ENCODE measurements at regions not wholly inside any gene's neighbourhood (a gene's known extent, or its start where the extent isn't known, plus 50 kb on each side); places are given as distances from the start of the nearest gene placed in this dataset.

DNA sequence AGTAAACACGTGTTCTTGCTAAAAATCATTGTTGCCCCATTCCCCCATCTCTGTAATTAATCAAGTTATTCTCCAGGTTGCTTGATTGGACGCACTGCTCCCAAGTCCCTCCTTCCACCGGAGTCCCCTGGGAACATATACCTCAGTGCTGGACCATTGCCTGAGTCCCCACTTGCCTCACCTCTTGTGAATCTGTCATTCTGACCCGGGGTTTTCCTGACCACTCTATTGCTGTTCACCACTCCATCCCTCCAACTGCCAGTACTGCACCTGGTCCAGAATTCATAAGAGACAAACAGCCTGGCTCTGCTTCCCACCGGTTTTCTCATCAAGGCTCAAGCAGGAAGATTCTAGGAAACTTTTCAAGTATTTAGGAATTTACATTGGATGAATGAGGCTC is 555.9 kb downstream of the VRK1 start:
- no peak for DNase-seq (ENCODE audit: low spot score)

DNA sequence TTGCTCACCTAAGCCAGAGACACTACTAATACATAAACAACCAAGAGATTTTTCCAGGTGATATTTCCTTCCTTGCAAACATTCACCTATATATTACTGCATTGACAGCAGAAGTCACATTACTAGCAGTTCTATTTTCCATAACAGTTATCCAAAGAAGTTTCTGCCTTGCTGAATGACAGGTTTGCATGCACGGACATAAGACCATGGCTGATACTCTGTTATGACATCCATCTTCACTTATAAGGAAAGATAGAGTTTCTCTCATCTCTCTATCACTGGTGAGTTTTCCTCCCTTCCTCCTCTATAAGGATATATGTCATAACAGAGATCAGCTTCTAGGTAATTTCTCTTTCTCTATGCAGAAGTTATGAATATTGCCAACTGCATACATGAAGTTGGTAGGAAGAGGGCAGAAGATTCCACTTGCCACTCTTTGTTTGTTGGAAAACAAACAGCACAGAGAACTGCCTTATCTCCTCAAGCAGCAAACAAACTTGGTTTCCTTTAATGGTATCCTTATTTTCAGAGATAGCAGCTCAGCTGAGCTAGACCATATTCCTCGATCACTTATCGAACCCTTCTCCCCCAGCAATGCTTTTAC is 557.0 kb downstream of the VRK1 start:
- no peak for DNase-seq (ENCODE audit: low spot score)

GRCh38 chr14:97359341-97359740 is 562.2 kb downstream of the VRK1 start:
- DNase-seq (ENCODE audit: low spot score): no peak

- no peak for DNase-seq (ENCODE audit: low spot score)
Observed at GRCh38 chr14:97361181-97361580, 564.0 kb downstream of the VRK1 start.

DNA sequence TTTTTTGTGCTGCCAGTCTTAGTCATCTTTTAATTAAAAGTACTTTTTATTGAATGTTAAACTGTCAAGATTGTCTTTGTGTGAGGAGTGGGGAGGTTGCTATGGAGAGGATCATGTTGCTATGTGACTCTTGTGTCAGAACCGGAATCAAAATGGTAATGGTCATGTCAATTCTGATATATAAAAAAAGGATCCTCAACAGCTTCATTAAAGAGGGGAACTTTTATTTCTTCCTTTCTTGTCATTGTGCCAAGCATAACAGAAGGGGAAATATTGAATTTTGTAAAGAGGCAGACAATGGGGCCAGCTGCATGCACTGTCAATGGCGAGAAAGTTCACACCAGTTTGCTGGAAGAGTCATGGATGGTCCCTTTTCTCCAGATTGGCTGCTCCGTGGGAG is 564.8 kb downstream of the VRK1 start:
- no peak for DNase-seq (ENCODE audit: low spot score)

GRCh38 chr14:97366400-97366799 is 569.2 kb downstream of the VRK1 start:
- no peak for DNase-seq (ENCODE audit: low spot score)

GRCh38 chr14:97367278-97367677 is 570.1 kb downstream of the VRK1 start:
- no peak for DNase-seq (ENCODE audit: low spot score)

DNA sequence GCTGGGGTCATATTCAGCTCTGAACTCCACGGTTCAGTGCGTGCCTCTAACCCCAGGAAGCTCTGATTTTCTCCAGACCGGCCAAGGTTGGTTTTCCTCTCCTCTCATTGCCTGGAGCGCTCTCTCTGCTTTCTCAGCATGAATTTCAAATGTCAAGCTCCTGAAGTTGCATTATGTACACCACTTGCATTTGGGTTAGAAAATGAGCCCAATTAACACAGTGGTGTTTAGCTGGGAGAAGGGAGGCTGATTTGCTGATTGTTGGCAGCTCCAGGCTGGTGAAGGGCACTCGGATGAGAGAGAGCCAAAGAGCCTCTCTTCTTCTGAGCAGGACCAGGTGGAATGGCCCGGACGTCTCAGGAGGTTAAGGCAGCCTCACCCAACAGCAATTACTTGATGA is 570.9 kb downstream of the VRK1 start:
- no peak for DNase-seq (ENCODE audit: low spot score)

- DNase-seq (ENCODE audit: low spot score): no peak
Observed at GRCh38 chr14:97368900-97369564, 571.9 kb downstream of the VRK1 start.

DNA sequence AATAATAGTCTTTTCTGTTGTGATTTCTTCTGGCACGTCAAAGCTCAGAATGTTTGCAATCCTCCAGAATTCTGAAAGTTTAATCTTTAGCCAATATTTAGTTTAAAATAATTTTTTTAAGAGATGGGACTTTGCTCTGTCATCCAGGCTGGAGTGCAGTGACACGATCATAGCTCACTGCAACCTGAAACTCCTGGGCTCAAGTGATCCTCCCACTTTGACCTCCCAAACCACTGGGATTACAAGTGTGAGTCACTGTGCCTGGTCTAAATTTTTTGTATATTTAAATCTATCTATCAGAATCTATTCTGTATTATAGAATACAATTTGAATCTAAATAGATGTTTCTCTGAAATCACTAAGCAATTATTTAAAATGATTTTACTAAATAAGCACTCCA is 572.7 kb downstream of the VRK1 start:
- DNase-seq (ENCODE audit: low spot score): no peak

DNA sequence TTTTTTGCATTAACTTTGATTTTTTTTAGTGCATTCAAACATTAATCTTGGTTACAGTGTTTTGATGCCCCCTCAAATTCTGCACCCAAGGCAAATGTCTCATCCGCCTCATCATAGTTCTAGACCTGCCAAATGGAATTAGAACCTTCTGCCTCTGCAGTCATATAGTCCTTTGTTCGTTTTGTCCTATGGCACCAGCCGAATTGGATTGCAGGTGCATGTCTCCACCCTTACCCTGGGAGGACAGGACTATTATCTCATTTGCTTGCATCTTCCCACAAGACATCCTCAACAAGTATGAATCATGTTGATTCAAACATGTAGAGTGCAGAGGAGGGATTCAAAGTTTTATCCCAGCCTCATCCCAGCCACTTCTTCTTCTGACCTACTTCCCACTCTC is 579.1 kb downstream of the VRK1 start:
- DNase-seq (ENCODE audit: low spot score): no peak

GRCh38 chr14:97377550-97377949 is 580.4 kb downstream of the VRK1 start:
- DNase-seq (ENCODE audit: low spot score): no peak

GRCh38 chr14:97379091-97379531 is 581.9 kb downstream of the VRK1 start:
- no peak for DNase-seq (ENCODE audit: low spot score)

GRCh38 chr14:97380539-97380941 is 583.4 kb downstream of the VRK1 start:
- no peak for DNase-seq (ENCODE audit: low spot score)

DNA sequence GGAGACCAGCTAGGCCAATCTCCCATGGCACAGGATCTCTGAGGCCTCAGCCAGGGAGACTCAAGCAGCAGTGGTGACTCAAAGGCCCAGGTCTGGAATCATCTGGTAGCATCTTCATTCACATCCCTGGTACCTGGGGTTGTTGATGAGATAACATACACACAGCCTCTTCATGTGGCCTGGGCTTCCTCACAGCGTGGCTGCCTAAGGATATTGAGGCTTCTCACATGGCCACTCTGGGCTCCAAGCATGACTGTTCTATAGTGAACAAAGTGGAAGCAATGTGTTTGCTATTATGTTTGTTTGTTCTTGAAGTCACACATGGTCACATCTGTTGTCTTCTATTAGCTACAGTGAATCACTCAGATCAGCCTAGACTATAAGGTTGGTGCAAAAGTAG is 584.1 kb downstream of the VRK1 start:
- no peak for DNase-seq (ENCODE audit: low spot score)

DNA sequence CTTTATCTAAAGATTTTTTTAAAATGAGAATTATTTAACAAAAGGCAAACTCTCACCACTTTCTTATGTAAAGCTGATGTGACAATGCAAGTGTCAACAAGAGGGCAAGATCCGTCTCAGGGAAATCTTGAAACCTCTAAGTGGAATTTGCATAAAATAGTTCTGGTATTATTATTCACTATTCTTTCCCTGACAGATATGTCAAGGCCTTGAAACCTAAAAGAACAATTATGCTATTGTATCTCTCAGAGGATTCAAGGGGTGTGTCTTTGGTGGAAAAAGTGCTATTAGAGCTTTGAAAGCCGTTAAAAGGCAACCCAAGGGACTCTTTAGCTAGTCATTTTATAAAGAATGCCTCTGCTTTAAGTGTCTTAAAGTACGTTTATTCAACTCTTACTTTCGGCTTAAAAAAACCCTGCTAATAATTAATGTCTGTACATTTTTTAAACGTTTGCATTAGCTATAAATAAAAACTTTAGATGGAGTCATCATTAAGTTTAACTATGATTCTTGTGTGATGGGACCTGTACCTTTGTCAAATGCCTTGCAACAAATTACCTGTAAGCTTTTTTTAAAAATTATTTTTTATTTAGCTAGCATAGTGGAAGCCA is 585.5 kb downstream of the VRK1 start:
- no peak for DNase-seq (ENCODE audit: low spot score)

GRCh38 chr14:97385727-97386126 is 588.5 kb downstream of the VRK1 start:
- DNase-seq (ENCODE audit: low spot score): no peak

- no peak for DNase-seq (ENCODE audit: low spot score)
Observed at GRCh38 chr14:97387252-97387874, 590.2 kb downstream of the VRK1 start.

DNA sequence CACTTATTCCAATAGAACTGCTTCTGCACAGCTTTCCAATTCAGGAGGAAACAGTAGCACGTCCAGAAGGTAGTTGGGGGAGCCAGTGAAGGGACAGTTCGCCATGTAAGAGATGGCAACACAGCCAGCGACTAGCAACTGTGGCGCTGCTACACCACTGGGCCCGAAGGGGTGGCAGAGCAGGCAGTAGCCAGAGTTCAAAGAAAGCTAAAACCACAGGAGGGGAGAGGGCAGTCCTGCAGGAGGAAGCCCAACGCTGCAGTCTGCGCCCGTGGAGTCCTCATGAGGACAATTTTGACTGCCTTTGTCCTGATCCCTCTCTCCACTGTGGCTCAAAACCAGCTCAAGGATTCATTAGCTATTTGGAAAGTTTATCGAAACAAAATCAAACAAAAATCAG is 591.2 kb downstream of the VRK1 start:
- DNase-seq (ENCODE audit: low spot score): no peak

DNA sequence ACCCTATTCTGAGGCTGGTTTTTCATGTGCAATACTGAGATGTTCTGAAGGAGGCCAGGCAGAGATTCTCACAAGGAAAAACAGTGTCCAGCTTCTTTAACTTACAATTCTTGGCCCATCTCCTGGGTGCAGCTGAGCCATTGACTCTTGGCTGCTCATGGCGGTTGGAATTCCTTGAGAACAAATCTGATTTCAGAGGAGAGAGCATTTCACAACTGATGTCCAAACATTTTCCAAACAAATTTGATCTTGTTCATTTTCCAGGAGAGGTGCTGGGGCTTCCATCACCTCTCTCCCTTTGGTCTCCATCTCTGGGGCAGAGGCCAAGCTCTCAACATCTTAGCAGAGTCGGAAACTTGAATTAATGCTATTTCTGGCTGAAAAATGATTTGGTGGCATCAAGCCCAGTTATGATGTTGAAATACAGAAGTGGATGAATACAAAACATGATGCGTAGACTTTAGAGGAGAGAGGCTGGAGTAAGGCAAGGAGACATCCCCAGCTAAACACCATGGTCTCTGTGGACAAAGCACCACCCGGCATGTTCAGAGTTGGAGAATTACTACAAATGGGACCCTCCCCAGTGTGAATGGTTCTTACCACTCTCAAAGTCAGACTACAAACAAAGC is 593.0 kb downstream of the VRK1 start:
- no peak for DNase-seq (ENCODE audit: low spot score)

- no peak for DNase-seq (ENCODE audit: low spot score)
Observed at GRCh38 chr14:97393244-97393643, 596.1 kb downstream of the VRK1 start.

GRCh38 chr14:97395068-97395467 is 597.9 kb downstream of the VRK1 start:
- no peak for DNase-seq (ENCODE audit: low spot score)

DNA sequence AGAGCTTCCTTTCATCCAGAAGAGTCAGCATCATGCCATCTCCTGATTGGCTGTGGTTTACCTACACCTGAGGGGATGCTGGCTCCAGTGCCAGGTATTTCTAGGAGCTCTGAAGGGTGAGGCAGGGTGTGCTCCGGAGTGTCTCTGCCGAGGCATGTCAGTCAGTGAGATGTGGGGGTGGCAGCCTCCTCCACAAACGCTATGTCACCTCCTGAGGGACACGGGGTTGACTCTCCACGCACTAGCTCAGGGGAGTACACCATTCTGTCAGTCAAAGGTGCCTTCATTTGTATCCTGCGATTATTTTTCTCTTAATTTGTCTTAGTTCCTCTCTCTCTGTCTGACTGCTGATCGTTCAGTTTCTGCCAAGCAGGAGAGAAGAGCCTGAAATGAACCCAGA is 604.5 kb downstream of the VRK1 start:
- no peak for DNase-seq (ENCODE audit: low spot score)

All from HuH-7 (cell line).